ENCODE measurements at regions not wholly inside any gene's neighbourhood (a gene's known extent, or its start where the extent isn't known, plus 50 kb on each side); places are given as distances from the start of the nearest gene placed in this dataset.
"Not testable (repeated sequence)": the region's sequence is repeated elsewhere in the genome, so short reads cannot be mapped to it uniquely, and the experiment has no call there.

DNA sequence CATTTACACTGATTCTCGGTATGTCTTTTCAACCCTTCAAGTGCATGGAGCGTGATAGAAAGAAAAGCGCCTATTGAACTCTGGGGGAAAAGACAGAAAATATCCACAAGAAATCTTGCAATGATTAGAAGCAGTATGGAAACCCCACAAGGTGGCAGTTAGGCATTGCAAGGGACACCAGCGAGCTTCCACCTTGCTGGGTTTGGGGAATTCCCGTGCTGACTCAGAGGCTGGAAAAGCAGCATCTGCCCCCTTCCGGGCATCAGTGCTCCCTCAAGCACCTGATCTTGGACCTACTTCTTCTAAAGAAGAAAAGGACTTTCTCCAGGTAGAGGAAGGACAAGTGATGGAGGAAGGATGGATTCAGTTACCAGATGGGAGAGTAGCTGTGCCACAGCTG lies 73.9 kb upstream of the HMX1 start:
- H3K4me3 ChIP-seq (ENCODE audit: control insufficient read depth, low read depth, low read length); DNase-seq (ENCODE audit: low read depth): not testable (repeated sequence)

DNA sequence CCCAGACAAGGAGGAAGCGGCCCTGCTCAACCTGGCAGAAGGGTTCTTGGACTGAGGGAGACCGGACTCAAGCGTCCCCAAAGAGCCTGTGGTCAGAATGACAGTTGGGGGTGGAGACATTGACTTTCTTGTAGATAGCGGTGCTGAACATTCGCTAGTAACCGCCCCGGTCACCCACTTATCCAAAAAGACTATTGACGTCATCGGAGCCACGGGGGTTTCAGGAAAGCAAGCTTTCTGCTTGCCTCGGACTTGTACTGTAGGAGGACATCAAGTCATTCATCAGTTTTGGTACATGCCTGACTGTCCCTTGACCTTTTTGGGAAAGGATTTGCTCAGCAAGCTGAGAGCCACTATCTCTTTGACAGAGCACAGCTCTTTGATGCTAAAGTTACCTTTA lies 71.7 kb upstream of the HMX1 start:
- not testable (repeated sequence) for DNase-seq (ENCODE audit: low read depth); H3K4me3 ChIP-seq (ENCODE audit: control insufficient read depth, low read depth, low read length)

DNA sequence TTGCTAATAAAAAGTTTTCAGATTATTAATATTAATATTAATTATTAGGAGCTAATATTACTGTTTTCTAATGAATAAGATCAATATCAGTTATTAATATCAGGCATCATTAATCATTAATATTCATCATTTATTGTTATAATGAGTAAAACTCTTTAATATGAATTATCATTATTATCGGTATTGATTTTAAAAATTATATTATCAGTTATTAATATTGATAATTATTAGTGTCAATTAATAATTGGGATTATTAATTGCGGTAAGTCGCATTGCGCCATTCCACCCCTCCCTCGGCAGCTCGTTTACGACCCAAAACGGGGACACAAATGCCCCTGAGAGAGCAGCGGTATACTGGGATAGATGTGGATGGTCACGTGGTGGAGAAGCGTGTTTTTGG lies 70.4 kb upstream of the HMX1 start:
- not testable (repeated sequence) for H3K4me3 ChIP-seq (ENCODE audit: control insufficient read depth, low read depth, low read length); DNase-seq (ENCODE audit: low read depth)

DNA sequence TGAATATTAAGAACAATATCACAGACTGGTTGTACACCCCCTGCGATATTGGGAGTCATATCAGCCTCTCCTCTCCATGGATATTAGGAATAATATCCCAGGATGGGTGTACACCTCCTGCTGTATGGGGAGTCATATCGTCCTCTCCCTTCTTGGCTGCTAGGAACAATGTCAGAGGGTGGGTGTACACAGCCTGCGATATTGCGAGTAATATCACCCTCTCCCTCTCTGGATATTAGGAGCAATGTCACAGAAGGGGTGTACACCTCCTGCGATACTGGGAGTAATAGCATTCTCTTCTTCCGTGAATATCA lies 69.8 kb upstream of the HMX1 start:
- not testable (repeated sequence) for H3K4me3 ChIP-seq (ENCODE audit: control insufficient read depth, low read depth, low read length)

DNA sequence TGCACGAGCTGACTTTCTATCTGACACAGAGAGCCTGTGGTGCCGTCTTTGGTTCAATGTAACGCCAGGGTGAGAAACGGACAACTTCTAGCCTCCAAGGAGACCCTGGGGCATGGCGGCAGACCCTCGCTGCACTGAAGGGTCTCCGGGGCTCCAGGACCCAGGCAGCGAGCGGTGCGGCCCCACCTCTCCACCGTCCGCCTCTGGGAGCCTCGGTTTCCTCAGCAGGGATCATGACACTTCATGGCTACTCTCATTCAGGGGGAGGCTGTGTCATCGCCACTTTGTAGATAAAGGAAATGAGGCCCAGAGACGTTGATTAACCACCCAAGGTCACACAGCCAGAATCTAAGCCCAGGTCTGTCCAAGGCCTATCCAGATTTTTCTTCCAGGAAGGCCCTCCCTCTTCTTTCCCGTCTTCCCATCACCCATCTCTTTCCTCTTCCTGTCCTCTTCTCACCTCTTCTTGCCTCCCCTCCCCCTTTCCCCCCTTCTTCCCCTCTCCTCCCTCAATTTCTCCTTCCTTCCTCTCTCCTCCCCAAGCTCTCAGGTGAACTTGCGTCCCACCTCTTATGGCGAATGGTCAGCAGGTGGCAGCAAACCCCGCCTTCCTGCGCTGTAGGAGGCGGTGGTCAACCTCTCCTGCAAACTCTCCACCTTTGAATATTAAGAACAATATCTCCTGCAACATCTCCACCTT lies 69.3 kb upstream of the HMX1 start:
- TF ChIP-seq, protein P1, sequence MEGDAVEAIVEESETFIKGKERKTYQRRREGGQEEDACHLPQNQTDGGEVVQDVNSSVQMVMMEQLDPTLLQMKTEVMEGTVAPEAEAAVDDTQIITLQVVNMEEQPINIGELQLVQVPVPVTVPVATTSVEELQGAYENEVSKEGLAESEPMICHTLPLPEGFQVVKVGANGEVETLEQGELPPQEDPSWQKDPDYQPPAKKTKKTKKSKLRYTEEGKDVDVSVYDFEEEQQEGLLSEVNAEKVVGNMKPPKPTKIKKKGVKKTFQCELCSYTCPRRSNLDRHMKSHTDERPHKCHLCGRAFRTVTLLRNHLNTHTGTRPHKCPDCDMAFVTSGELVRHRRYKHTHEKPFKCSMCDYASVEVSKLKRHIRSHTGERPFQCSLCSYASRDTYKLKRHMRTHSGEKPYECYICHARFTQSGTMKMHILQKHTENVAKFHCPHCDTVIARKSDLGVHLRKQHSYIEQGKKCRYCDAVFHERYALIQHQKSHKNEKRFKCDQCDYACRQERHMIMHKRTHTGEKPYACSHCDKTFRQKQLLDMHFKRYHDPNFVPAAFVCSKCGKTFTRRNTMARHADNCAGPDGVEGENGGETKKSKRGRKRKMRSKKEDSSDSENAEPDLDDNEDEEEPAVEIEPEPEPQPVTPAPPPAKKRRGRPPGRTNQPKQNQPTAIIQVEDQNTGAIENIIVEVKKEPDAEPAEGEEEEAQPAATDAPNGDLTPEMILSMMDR (IDR thresholded peaks at IDR 0.05; ENCODE audit: control insufficient read depth, insufficient read depth, low read depth, low read length, missing control alignments): peak; percentile 5
- no peak for DNase-seq (ENCODE audit: low read depth)
- H3K4me3 ChIP-seq (ENCODE audit: control insufficient read depth, low read depth, low read length): no peak overlapping the region

More for the DNA sequence above, 69.8 kb upstream of the HMX1 start:
- not testable (repeated sequence) for DNase-seq (ENCODE audit: low read depth)

DNA sequence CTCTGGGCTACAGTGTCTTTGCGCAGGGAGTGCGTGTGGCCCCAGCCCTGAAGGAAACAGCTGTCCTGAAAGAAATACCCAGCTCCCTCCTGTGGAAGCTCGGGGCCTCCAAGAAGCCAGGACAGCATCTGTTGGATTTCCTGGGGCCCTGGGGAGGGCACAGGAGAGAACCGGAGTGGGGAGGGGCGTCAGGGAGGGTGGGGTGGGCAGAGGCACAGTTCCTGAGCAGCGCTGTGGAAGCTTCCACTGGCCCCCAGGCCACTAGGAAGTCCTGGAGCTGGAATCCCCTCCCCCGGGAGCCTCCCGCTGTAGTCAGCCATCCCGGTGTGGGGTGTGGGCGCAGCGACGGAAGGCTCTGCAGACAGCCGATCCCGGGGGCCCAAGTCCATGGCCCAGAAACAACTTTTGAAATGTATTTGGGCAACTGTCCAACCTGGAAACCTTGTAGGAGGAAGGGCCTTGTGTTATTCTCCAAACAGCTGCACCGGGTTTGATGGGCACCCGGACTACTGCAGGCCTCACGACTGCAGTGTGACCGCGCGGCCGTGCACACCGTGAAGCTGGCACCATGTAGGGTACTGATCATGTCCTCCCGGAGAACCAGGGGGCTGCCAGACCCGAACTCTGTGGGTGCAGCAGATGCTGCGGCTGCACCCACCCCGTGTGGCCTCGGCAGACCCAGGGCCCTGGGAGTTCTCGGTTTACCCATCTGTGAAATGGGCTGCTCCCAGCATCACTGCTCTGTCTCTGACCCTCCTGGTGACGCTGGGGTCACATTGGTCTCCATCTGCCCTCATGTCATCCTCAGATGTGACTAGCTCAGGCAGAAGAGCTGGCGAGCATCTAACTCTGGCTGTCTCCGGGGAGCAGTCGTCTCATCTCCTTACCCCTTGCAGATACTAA lies 68.5 kb upstream of the HMX1 start:
- no peak overlapping the region for H3K4me3 ChIP-seq (ENCODE audit: control insufficient read depth, low read depth, low read length)
- no peak for DNase-seq (ENCODE audit: low read depth)
- TF ChIP-seq, protein P1 (IDR thresholded peaks at IDR 0.05; ENCODE audit: control insufficient read depth, insufficient read depth, low read depth, low read length, missing control alignments): no peak

DNA sequence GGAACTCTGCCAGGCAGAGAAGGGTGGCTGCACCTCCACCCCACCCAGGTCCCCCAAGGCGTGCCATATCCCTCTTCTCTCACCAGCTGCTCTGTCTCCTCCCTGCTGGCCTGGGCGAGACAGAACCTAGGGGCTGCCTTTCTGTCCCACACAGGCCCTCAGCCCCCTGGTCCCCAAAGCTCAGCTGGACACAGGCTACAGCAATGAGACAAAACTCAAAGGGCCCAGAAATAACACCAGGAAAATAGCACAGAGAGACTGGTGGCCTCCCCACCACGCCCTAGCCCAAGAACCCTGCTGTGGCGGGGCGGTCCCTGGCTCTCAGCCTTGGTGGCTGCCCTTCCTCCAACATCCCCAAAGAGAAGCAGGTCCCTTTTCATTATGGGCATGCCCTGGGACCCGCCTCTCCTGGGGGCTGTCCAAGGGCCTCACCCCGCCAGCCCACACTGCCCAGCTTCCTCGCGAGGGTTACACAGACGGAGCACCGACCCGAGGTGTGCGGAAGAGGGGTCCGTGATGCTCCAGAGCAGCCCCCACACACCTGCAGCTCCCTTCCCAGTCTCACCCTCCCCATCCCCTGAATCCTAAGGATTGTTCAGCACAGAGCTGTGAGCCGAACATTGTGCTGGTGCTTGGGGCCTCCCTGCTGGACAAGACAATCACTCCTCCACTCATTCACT lies 67.7 kb upstream of the HMX1 start:
- H3K4me3 ChIP-seq (ENCODE audit: control insufficient read depth, low read depth, low read length): no peak overlapping the region
- DNase-seq (ENCODE audit: low read depth): no peak
- TF ChIP-seq, protein P1 (IDR thresholded peaks at IDR 0.05; ENCODE audit: control insufficient read depth, insufficient read depth, low read depth, low read length, missing control alignments): no peak

DNA sequence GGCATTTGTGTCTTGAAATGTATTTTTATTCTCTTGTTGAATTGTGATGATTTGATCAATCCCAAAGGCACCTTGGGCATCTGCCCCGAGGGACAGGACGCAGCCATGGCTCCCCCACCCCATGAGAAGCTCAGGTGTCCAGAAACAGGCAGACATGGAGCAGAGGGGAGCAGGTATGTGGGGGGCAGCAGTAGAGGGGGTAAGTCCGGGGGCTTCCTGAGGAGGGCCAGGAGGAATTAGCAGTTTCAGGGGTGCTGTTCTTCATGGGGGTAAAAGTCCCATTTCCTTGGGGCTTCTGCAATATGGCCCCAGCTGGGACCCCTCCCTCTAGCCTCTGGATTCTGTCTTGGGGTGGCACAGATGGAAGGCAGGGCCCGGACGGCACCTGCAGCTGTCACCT lies 67.0 kb upstream of the HMX1 start:
- DNase-seq (ENCODE audit: low read depth): no peak
- H3K4me3 ChIP-seq (ENCODE audit: control insufficient read depth, low read depth, low read length): no peak overlapping the region
- TF ChIP-seq, protein P1 (IDR thresholded peaks at IDR 0.05; ENCODE audit: control insufficient read depth, insufficient read depth, low read depth, low read length, missing control alignments): no peak
